HepG2 (cell line): ENCODE measurements at regions not wholly inside any gene's neighbourhood (a gene's known extent, or its start where the extent isn't known, plus 50 kb on each side); places are given as distances from the start of the nearest gene placed in this dataset.

Source experiments
- BCL6 ChIP-seq: IDR thresholded peaks from 2 replicates; pipeline ENCODE4 v1.6.1; 2016; ENCODE audit warnings: missing genetic modification reagents, missing compliant biosample characterization
- CREB1 ChIP-seq, 2 experiments: fragments of 450-650 bp in 1 of 2; IDR thresholded peaks; 2 replicates each; pipeline ENCODE4 v1.6.1; 2016 to 2017; ENCODE audit warnings: control low read depth in 1 of 2, mild to moderate bottlenecking in 1 of 2, missing compliant biosample characterization in 1 of 2, missing genetic modification characterization in 1 of 2
- MAFG ChIP-seq: sonication (generic); formaldehyde crosslinking; IDR thresholded peaks from 2 replicates; pipeline ENCODE4 v1.5.1; 2020; ENCODE audit warnings: mild to moderate bottlenecking, missing genetic modification reagents
- SAFB2 ChIP-seq: sonication (generic); formaldehyde crosslinking; IDR thresholded peaks from 2 replicates; pipeline ENCODE4 v1.5.1; 2020; ENCODE audit warnings: missing genetic modification reagents, low read depth, mild to moderate bottlenecking, borderline replicate concordance
- SP5 ChIP-seq: IDR thresholded peaks from 2 replicates; pipeline ENCODE4 v1.6.1; 2016; ENCODE audit warnings: low read depth, borderline replicate concordance
- THAP7 ChIP-seq: sonication (generic); formaldehyde crosslinking; IDR thresholded peaks from 2 replicates; pipeline ENCODE4 v1.8.1; 2023; ENCODE audit warnings: mild to moderate bottlenecking, missing genetic modification reagents
- ZBTB40 ChIP-seq, 2 experiments: fragments of 450-650 bp in 1 of 2; sonication (generic) in 1 of 2; formaldehyde crosslinking in 1 of 2; IDR thresholded peaks; 2 replicates each; pipeline versions ENCODE4 v1.6.1 to v1.8.0; 2016 to 2022; ENCODE audit warnings: antibody characterized with exemption in 1 of 2, mild to moderate bottlenecking in 1 of 2, missing genetic modification reagents in 1 of 2
- ZNF44 ChIP-seq: sonication (generic); formaldehyde crosslinking; IDR thresholded peaks from 2 replicates; pipeline ENCODE4 v1.5.1; 2020; ENCODE audit warnings: mild to moderate bottlenecking, missing genetic modification reagents
- ZNF513 ChIP-seq: sonication (generic); formaldehyde crosslinking; conservative IDR thresholded peaks from 2 replicates; pipeline ENCODE4 v1.5.0; 2020; ENCODE audit warnings: missing genetic modification reagents
- ZNF552 ChIP-seq: sonication (generic); formaldehyde crosslinking; IDR thresholded peaks from 2 replicates; pipeline ENCODE4 v1.9.0; 2022; ENCODE audit warnings: missing genetic modification reagents, mild to moderate bottlenecking, borderline replicate concordance
- ZZZ3 ChIP-seq: sonication (generic); formaldehyde crosslinking; IDR thresholded peaks from 2 replicates; pipeline ENCODE4 v1.4.0; 2020; ENCODE audit warnings: missing genetic modification reagents, mild to moderate bottlenecking, borderline replicate concordance
- TF ChIP-seq, protein P1 (sequence below): sonication (generic); formaldehyde crosslinking; IDR thresholded peaks from 2 replicates; pipeline ENCODE4 v1.4.0; 2020; ENCODE audit warnings: mild to moderate bottlenecking, missing genetic modification reagents

- TF ChIP-seq ZBTB40 (IDR thresholded peaks at IDR 0.05) = no peak
- no peak for TF ChIP-seq ZBTB40 (CRISPR knock-in tag; IDR thresholded peaks at IDR 0.05)
- TF ChIP-seq CREB1 (IDR thresholded peaks at IDR 0.05) = no peak
- no peak for TF ChIP-seq CREB1 (CRISPR knock-in tag; IDR thresholded peaks at IDR 0.05)
- no peak for TF ChIP-seq BCL6 (CRISPR knock-in tag)
- no peak for TF ChIP-seq ZNF44 (CRISPR knock-in tag)
- no peak for TF ChIP-seq SP5 (CRISPR knock-in tag)
- TF ChIP-seq ZNF513 (CRISPR knock-in tag) = no peak
- no peak for TF ChIP-seq SAFB2
- no peak for TF ChIP-seq THAP7 (CRISPR knock-in tag)
- no peak for TF ChIP-seq ZZZ3
- no peak for TF ChIP-seq MAFG
- TF ChIP-seq, protein P1, sequence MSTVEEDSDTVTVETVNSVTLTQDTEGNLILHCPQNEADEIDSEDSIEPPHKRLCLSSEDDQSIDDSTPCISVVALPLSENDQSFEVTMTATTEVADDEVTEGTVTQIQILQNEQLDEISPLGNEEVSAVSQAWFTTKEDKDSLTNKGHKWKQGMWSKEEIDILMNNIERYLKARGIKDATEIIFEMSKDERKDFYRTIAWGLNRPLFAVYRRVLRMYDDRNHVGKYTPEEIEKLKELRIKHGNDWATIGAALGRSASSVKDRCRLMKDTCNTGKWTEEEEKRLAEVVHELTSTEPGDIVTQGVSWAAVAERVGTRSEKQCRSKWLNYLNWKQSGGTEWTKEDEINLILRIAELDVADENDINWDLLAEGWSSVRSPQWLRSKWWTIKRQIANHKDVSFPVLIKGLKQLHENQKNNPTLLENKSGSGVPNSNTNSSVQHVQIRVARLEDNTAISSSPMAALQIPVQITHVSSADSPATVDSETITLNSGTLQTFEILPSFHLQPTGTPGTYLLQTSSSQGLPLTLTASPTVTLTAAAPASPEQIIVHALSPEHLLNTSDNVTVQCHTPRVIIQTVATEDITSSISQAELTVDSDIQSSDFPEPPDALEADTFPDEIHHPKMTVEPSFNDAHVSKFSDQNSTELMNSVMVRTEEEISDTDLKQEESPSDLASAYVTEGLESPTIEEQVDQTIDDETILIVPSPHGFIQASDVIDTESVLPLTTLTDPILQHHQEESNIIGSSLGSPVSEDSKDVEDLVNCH (CRISPR knock-in tag) = no peak
- no peak for TF ChIP-seq ZNF552 (CRISPR knock-in tag)
- TF ChIP-seq, all 625 proteins: peak for 0
These were observed 430.4 kb upstream of the NUDT12 start (continued) for GRCh38 chr5:103993031-103993430.
